ENCODE measurements at regions not wholly inside any gene's neighbourhood (a gene's known extent, or its start where the extent isn't known, plus 50 kb on each side); places are given as distances from the start of the nearest gene placed in this dataset.

- Histone ChIP-seq H3K27me3 (replicated peaks in 1 of 2; ENCODE audit: control insufficient read depth in 2 of 2, insufficient read depth in 2 of 2, low read length in 1 of 2) (no peaks in the 10 kb centered on the region), H3K4me1 (ENCODE audit: control insufficient read depth, insufficient read depth, low read length) (no peaks in the 10 kb centered on the region), H3K36me3 (ENCODE audit: control insufficient read depth in 2 of 2, insufficient read depth in 2 of 2, low read length in 1 of 2) (no peaks in the 10 kb centered on the region), H3K9me3 (replicated peaks; ENCODE audit: control insufficient read depth, insufficient read depth, low read length) (no peaks in the 10 kb centered on the region), H2AFZ (ENCODE audit: control insufficient read depth, low read depth, low read length) (no peak overlapping the region), H3K4me2 (ENCODE audit: control insufficient read depth, insufficient read depth) (no peak overlapping the region), H3K9ac (ENCODE audit: control insufficient read depth, insufficient read depth, low read length) (no peak overlapping the region), H3K79me2 (ENCODE audit: control insufficient read depth, insufficient read depth, low read length) (no peaks in the 10 kb centered on the region), H3K4me3 (no peak overlapping the region), H3K27ac (ENCODE audit: control insufficient read depth, insufficient read depth) (no peak overlapping the region), H4K20me1 (ENCODE audit: control insufficient read depth, insufficient read depth) (no peaks in the 10 kb centered on the region)
- ATAC-seq = no peak
- no TSS peak for BruUV-seq (replicated peaks)
- POLR2A ChIA-PET = no interaction called here
- intact Hi-C loops (cut with micrococcal nuclease; ENCODE audit: unreplicated experiment) = no loop called here
- no peak for DNase-seq (ENCODE audit: low read depth, low spot score)
- CTCF ChIA-PET = interaction anchor here (0.7 kb wide), 1 partner anchor 10 kb away, joined by 4 read pairs; no protein-coding TSS in a partner anchor
- FAIRE-seq = no peak
- no peak for TF ChIP-seq E2F4 (IDR thresholded peaks at IDR 0.05; ENCODE audit: low read depth, low read length)
- no peak for TF ChIP-seq SREBF1 (IDR thresholded peaks at IDR 0.05; ENCODE audit: low read length)
- no peak for TF ChIP-seq SP1 (IDR thresholded peaks at IDR 0.05; ENCODE audit: low read depth, low read length)
- TF ChIP-seq TCF3 (IDR thresholded peaks at IDR 0.05; ENCODE audit: borderline replicate concordance, insufficient read depth, low read depth, low read length) = no peak
- no peak for TF ChIP-seq ZNF384 (IDR thresholded peaks at IDR 0.05; ENCODE audit: borderline replicate concordance, low read depth, low read length)
- TF ChIP-seq ZZZ3 (IDR thresholded peaks at IDR 0.05; ENCODE audit: control insufficient read depth, insufficient read length, low read depth) = no peak
- SMC1A ChIA-PET (ENCODE audit: uncharacterized antibody, unreplicated experiment) = no interaction called here
- in situ Hi-C loops (cut with MboI) = loop anchor here (10.0 kb wide), 1 partner anchor 1429 kb away; no protein-coding TSS in a partner anchor
- 24% methylated on average over 4 of the region's 4 CpGs for WGBS (ENCODE audit: insufficient coverage, insufficient replicate concordance, low lambda C conversion rate, missing lambda C conversion rate)
- RAD21 ChIA-PET (ENCODE audit: unreplicated experiment) = no interaction called here
Measured at GRCh38 chr20:11686195-11686594, 231.5 kb upstream of the BTBD3 start.

GRCh38 chr20:11686820-11687543 is 230.7 kb upstream of the BTBD3 start:
- CTCF ChIA-PET = no interaction called here
- Histone ChIP-seq H3K4me1 (ENCODE audit: control insufficient read depth, insufficient read depth, low read length) (no peaks in the 10 kb centered on the region), H3K9ac (ENCODE audit: control insufficient read depth, insufficient read depth, low read length) (no peak overlapping the region), H3K27ac (ENCODE audit: control insufficient read depth, insufficient read depth) (no peak overlapping the region), H3K4me3 (no peak overlapping the region), H3K79me2 (ENCODE audit: control insufficient read depth, insufficient read depth, low read length) (no peaks in the 10 kb centered on the region), H4K20me1 (ENCODE audit: control insufficient read depth, insufficient read depth) (no peaks in the 10 kb centered on the region), H3K27me3 (replicated peaks in 1 of 2; ENCODE audit: control insufficient read depth in 2 of 2, insufficient read depth in 2 of 2, low read length in 1 of 2) (no peaks in the 10 kb centered on the region), H3K36me3 (ENCODE audit: control insufficient read depth in 2 of 2, insufficient read depth in 2 of 2, low read length in 1 of 2) (no peaks in the 10 kb centered on the region), H3K9me3 (replicated peaks; ENCODE audit: control insufficient read depth, insufficient read depth, low read length) (no peaks in the 10 kb centered on the region), H3K4me2 (ENCODE audit: control insufficient read depth, insufficient read depth) (no peak overlapping the region), H2AFZ (ENCODE audit: control insufficient read depth, low read depth, low read length) (no peak overlapping the region)
- in situ Hi-C loops (cut with MboI) = loop anchor here (10.0 kb wide), 1 partner anchor 1428 kb away; no protein-coding TSS in a partner anchor
- RAD21 ChIA-PET (ENCODE audit: unreplicated experiment) = no interaction called here
- DNase-seq (ENCODE audit: low read depth, low spot score) (no peak), FAIRE-seq (no peak), ATAC-seq (no peak)
- intact Hi-C loops (cut with micrococcal nuclease; ENCODE audit: unreplicated experiment) = no loop called here
- SMC1A ChIA-PET (ENCODE audit: uncharacterized antibody, unreplicated experiment) = no interaction called here
- WGBS (ENCODE audit: insufficient coverage, insufficient replicate concordance, low lambda C conversion rate, missing lambda C conversion rate) = 57% methylated on average over 41 of the region's 42 CpGs
- POLR2A ChIA-PET = no interaction called here
- BruUV-seq (replicated peaks) = no TSS peak
- no peak for TF ChIP-seq WRNIP1 (IDR thresholded peaks at IDR 0.05; ENCODE audit: borderline replicate concordance, low read depth, low read length)
- TF ChIP-seq PKNOX1 (IDR thresholded peaks at IDR 0.05) = no peak
- no peak for TF ChIP-seq BCL3 (IDR thresholded peaks at IDR 0.05; ENCODE audit: borderline replicate concordance, insufficient read depth, low read depth, low read length, poor library complexity, severe bottlenecking)
- TF ChIP-seq IRF3 (IDR thresholded peaks at IDR 0.05) = no peak
- TF ChIP-seq FOXM1 (IDR thresholded peaks at IDR 0.05; ENCODE audit: low read depth, low read length) = no peak

All from GM12878 (cell line).